GM12875 (cell line): ENCODE measurements at regions not wholly inside any gene's neighbourhood (a gene's known extent, or its start where the extent isn't known, plus 50 kb on each side); places are given as distances from the start of the nearest gene placed in this dataset.

Experiments
- H3K4me3 ChIP-seq: one replicate; pipeline ENCODE4 v1.5.1; 2011; ENCODE audit warnings: low read depth, low read length, control low read depth
- CTCF ChIP-seq: IDR thresholded peaks from 2 replicates; pipeline ENCODE4 v1.5.1; 2011; ENCODE audit warnings: low read depth, mild to moderate bottlenecking, control low read depth, inconsistent platforms, low read length, moderate library complexity, borderline replicate concordance; ENCODE audit not compliant: insufficient read depth

GRCh38 chr16:6897876-6898485, 434.7 kb upstream of the RBFOX1 start:
- TF ChIP-seq CTCF, result no peak
- H3K4me3 ChIP-seq, result no peak overlapping the region

- no peak for TF ChIP-seq CTCF
- no peak overlapping the region for H3K4me3 ChIP-seq
Measured at GRCh38 chr16:6892966-6893365, 439.7 kb upstream of the RBFOX1 start.

- no peak for TF ChIP-seq CTCF
- H3K4me3 ChIP-seq, result no peak overlapping the region
Measured at GRCh38 chr16:6891496-6891895, 441.1 kb upstream of the RBFOX1 start.

- no peak for TF ChIP-seq CTCF
- H3K4me3 ChIP-seq, result no peak overlapping the region
Measured at GRCh38 chr16:6888531-6888930, 444.1 kb upstream of the RBFOX1 start.

GRCh38 chr16:6884002-6884401, 448.6 kb upstream of the RBFOX1 start:
- H3K4me3 ChIP-seq, result no peak overlapping the region
- TF ChIP-seq CTCF, result no peak

GRCh38 chr16:6880263-6880662, 452.4 kb upstream of the RBFOX1 start:
- no peak for TF ChIP-seq CTCF
- no peak overlapping the region for H3K4me3 ChIP-seq

- H3K4me3 ChIP-seq, result no peak overlapping the region
- no peak for TF ChIP-seq CTCF
Measured at GRCh38 chr16:6864671-6865070, 468.0 kb upstream of the RBFOX1 start.
